Activated CD4-positive, alpha-beta T cell treated with anti-CD3 and anti-CD28 coated beads, Interleukin-2, Interleukin-4, amounts not matched to agents 100 ng/mL and 50 ng/mL, durations not matched to agents 16 hours and 8 hours (primary cell): ENCODE measurements at regions not wholly inside any gene's neighbourhood (a gene's known extent, or its start where the extent isn't known, plus 50 kb on each side); places are given as distances from the start of the nearest gene placed in this dataset.

Source experiments
- DNase-seq: peaks from one replicate; pipeline ENCODE4 v3.0.0-alpha.2; 2020; ENCODE audit warnings: low spot score

- no peak for DNase-seq
These were observed 522.3 kb downstream of the MAT2B start for GRCh38 chr5:164027738-164028137.

- DNase-seq: no peak
These were observed 532.8 kb downstream of the MAT2B start for GRCh38 chr5:164038128-164038783.

- no peak for DNase-seq
These were observed 535.7 kb downstream of the MAT2B start for GRCh38 chr5:164041105-164041504.

- no peak for DNase-seq
These were observed 543.0 kb downstream of the MAT2B start for GRCh38 chr5:164048359-164048926.

- no peak for DNase-seq
These were observed 546.3 kb downstream of the MAT2B start for GRCh38 chr5:164051745-164052144.

GRCh38 chr5:164052536-164053093 lies 547.2 kb downstream of the MAT2B start:
- DNase-seq: no peak

- no peak for DNase-seq
These were observed 547.7 kb downstream of the MAT2B start for GRCh38 chr5:164053123-164053522.

- no peak for DNase-seq
These were observed 549.0 kb downstream of the MAT2B start for GRCh38 chr5:164054461-164054860.

GRCh38 chr5:164057121-164057520 lies 551.7 kb downstream of the MAT2B start:
- DNase-seq: no peak

- DNase-seq: no peak
These were observed 553.2 kb downstream of the MAT2B start for GRCh38 chr5:164058621-164059020.

- DNase-seq: no peak
These were observed 554.1 kb downstream of the MAT2B start for GRCh38 chr5:164059471-164059870.

- no peak for DNase-seq
These were observed 555.5 kb downstream of the MAT2B start for GRCh38 chr5:164060786-164061355.

GRCh38 chr5:164062304-164062703 lies 556.9 kb downstream of the MAT2B start:
- no peak for DNase-seq

GRCh38 chr5:164065266-164065665 lies 559.8 kb downstream of the MAT2B start:
- DNase-seq: no peak

- no peak for DNase-seq
These were observed 566.3 kb downstream of the MAT2B start for GRCh38 chr5:164071671-164072070.

- no peak for DNase-seq
These were observed 567.7 kb downstream of the MAT2B start for GRCh38 chr5:164073081-164073480.

- no peak for DNase-seq
These were observed 571.1 kb downstream of the MAT2B start for GRCh38 chr5:164076556-164076955.

GRCh38 chr5:164090358-164090757 lies 584.9 kb downstream of the MAT2B start:
- DNase-seq: no peak

GRCh38 chr5:164091836-164092235 lies 586.4 kb downstream of the MAT2B start:
- no peak for DNase-seq

GRCh38 chr5:164094291-164094690 lies 588.9 kb downstream of the MAT2B start:
- DNase-seq: no peak

GRCh38 chr5:164097749-164098148 lies 592.3 kb downstream of the MAT2B start:
- DNase-seq: no peak

- DNase-seq: no peak
These were observed 593.1 kb downstream of the MAT2B start for GRCh38 chr5:164098531-164098930.

- DNase-seq: no peak
These were observed 593.6 kb downstream of the MAT2B start for GRCh38 chr5:164098979-164099378.
